Stimulated activated CD8-positive, alpha-beta memory T cell treated with anti-CD3 and anti-CD28 coated beads, Interleukin-15, amount 100 ng/mL, for 1 hour (primary cell): ENCODE measurements at regions not wholly inside any gene's neighbourhood (a gene's known extent, or its start where the extent isn't known, plus 50 kb on each side); places are given as distances from the start of the nearest gene placed in this dataset.

Experiments used
- DNase-seq: peaks from one replicate; pipeline ENCODE4 v3.0.0-alpha.2; 2020; ENCODE audit warnings: low read depth

DNA sequence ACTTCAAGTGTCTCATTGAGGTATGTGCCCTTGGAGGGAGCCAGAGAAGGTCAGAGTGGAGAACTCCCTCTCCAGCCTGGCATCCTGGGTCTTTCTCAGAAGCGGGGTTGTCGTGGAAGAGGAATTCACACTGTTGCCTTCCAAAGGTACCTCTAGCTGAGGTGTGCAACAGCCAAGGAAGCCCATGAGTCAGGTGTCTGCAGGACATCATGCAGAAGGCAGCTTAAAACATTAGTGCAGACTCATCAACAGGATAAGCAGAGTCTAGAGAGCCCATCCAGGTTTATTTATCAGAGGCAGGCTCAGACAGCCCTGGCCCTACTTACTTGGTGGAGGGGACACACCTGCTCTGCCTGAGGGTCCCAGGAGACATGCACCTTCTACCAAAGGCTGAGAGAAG is 95.6 kb upstream of the TPM1 start:
- DNase-seq = no peak

DNA sequence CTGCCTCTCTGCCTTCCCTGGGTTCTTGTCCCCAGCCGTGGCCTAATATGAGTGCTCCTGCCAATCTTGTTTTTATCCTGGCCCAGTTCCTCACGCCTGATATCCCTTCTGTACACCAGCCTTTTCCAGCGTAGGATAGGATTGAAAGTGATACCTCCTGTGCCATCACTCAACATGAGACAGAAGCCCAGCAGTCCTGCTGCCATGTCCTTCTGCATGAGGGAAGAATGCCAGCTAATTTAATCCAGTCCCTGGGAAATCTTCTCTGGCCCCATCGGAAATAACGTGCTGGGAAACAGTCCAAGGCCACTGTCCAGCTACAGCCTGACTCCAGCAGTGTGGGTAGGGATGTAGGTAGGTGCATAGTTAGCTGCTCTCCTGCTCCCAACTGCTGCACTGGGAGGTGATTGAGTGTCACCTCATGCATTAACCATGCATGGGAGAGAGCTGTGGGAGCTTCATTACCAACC is 92.0 kb upstream of the TPM1 start:
- DNase-seq = no peak

DNA sequence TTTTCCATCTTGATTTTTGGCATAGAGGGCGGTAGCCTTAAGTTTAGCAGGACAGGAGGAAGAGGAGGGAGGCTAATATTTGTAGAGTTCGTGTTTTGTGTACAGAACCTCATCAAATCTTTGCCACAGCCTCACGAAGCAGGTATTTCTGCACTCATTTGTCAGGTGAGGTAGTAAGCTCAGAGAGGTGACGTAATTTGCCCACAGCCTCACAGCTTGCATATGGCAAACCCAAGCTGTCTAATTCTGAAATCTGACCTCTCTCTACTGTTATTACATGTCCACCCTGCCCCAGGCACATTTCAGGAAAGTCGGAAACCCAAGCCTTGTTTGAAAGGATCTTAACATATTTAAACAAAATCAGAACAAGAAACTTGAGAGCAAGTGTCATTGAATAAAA is 91.1 kb upstream of the TPM1 start:
- DNase-seq = no peak

DNA sequence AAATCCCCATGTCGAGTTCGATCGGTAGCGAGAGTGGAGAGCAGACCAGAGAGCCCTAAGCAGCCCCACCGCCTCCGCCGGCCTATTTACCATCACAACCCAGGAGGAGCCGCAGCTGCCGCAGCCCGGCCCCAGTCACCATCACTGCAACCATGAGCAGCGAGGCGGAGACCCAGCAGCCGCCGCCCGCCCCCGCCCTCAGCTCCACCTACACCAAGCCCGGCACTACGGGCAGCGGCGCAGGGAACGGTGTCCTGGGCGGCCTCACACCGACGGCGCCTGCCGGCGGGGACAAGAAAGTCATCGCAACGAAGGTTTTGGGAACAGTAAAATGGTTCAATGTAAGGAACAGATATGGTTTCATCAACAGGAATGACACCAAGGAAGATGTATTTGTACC is 89.5 kb upstream of the TPM1 start:
- DNase-seq = no peak

DNA sequence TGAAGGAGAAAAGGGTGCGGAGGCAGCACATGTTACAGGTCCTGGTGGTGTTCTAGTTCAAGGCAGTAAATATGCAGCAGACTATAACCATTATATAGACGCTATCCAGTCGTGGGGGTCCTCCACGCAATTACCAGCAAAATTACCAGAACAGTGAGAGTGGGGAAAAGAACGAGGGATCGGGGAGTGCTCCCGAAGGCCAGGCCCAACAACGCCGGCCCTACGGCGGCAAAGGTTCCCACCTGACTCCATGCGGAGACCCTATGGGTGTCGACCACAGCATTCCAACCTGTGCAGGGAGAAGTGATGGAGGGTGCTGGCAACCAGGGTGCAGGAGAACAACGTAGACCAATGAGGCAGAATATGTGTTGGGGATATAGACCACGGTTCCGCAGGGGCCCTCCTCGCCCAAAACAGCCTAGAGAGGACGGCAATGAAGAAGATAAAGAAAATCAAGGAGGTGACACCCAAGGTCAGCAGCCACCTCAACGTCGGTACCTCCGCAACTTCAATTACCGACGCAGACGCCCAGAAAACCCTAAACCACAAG is 89.0 kb upstream of the TPM1 start:
- DNase-seq = no peak

DNA sequence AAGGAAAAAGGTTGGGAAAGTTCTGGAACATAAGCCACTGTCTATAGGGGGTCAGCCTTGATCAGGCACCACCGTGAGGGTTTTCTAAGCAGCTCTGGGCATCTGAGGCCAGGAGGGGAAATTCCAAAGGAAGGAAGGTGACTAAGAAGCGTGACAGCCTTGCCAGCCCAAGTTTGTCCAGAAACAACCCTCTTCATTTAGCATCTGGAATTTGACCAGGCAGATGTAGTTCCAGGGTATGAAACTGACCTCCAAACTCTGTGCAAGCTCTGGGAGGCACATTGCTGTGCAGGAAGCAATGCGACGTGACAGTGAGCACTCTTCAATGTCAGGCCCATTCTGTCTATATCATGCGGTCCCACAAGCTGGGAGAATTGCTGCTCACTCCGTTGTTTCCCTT is 85.4 kb upstream of the TPM1 start:
- no peak for DNase-seq

DNA sequence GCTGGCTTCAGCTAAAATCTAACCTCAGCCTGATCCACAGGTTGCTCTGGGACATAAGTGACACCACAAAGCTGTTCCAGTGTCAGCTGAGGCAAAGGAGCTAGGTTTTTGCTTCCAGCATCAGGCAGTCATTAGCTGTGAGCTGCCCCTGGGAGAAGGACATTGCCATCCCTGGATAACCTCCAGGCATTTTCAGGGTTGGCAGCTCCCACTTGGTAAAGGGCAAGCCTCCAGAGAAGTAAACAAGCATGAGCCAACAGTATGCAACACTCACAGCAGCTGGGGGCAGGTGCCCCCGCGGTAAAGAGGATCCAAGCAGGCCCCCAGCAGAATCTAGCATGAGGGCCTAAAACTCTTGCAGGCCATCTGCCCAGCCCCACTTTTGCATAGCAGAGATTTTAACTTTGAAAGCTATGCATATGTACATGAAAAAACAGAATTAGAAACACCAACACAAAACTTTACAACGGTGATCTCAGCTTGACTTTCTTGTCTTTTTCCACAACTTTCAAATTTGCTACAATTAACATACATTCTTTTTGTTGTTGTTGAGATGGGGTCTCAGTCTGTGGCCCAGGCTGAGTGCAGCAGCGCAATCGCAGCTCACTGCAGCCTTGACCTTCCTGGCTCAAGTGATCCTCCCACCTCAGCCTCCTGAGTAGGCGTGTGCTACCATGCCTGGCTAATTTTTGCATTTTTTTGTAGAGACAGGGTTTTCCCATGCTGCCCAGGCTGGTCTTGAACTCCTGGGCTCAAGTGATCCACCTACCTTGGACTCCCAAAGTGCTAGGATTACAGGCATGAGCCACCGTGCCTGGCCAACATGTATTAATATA is 83.8 kb upstream of the TPM1 start:
- DNase-seq = no peak

DNA sequence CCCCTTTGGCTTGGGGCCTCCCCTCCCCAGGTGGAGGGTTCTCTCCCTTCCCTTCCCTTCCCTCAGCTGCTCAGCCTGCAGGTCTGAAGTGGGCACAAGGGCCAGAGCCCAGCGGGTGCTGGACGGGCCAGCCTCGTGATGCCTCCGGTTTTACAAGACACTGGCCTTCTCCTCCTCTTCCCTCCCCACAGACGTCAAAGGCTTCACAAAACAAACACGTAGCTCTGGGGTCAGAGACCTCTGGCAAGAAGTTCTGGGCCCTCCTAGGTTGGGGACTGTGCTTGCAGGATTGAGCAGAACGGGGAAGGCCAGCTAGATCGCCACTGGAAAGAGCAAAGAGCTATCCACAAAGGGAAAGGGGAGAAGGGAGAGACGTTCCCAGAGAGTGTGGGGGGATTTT is 81.4 kb upstream of the TPM1 start:
- DNase-seq = no peak

DNA sequence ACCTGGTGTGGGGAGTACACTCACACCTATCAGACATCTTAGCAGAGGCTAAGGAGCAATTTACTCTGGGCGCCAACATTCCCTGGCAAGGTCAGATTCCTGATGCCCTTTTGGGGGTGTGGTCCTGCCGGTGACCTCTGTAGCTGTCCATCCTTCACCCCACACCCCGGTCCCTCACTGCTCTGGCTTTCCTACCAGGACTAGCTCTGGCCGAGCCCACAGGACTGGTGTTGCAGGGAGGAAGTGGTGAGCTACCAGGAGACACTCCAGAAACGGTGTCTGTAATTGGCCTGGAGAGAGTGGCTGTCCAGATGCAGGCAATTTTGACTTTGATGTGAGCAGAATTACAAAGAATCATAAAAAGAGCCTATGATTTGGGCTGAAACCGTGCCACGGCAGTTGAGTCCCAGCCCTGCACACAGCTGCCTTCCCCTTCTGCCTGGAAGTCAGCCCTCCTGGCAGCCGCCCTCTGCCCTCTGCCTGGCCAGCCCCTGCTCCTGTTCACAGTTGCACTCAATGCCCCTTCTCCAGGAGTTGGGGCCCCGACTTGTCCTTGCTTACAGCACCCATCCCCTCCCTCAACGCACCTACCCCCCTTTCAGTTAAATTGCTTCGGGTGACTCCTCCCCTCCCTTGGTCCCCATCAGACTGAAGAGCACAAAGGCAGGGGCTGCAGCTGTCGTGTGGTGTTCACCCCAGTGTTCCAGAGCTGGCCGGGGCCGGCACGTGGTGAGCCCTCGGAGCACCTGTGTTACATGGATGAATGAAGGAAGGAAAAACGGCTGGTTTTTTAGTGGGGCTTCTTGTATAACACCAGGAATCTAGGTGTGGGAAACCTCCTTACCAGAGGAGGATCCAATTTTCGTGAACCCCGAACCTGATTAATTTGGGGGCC is 80.2 kb upstream of the TPM1 start:
- no peak for DNase-seq

DNA sequence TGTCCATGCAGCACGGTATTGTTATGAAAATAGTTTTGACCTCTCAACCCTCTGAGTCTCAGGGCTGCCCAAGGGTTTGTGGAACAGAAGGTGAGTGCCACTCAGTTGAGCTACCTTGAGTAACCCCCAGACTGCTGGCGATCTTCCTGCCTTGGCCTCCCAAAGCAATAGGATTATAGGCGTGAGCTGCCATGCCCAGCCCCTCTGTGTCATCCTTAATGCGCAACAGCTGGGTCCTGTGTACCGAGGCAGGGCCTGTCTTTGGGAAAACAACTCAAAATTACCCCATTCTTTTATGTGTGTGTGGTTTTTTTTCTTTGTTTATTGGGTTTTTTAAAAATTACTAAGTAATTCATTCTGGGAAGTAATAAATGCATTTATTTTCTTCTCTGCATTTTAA is 78.3 kb upstream of the TPM1 start:
- no peak for DNase-seq

DNA sequence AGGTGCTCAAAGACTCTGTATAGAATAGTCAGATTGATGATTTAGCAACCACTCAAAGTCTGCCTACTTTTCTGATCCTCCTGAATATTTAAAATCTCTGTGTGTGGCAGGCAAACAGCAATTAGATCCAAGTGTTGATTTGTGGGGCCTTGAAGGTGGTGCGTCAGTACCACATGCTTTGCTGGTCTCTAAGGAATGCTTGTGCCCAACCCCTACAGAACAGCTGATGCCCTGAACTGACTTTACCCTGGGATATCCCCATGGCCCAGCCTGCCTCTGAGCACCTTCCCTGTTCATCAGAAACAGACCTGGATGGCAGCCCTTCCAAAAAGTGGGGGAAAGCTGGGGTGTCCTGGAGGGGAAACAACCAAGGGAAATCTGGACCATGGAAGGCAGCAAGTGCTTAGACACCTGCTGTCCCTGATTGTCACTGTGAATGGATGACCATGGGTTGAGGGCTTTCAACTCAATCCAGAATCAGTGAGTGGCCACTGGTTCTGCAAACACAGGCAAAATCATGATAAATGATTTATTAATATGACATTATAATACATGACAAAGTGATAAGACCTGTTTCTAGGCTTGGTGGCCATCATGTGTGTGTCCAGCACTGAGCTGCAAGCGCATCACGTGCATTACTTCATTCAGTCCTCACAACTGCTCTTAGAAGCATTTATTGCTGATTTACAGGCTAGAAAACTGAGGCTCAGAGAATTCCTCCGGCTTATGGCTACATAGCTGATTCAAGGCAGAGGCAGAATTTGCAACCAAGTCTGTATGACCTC is 76.1 kb upstream of the TPM1 start:
- no peak for DNase-seq

DNA sequence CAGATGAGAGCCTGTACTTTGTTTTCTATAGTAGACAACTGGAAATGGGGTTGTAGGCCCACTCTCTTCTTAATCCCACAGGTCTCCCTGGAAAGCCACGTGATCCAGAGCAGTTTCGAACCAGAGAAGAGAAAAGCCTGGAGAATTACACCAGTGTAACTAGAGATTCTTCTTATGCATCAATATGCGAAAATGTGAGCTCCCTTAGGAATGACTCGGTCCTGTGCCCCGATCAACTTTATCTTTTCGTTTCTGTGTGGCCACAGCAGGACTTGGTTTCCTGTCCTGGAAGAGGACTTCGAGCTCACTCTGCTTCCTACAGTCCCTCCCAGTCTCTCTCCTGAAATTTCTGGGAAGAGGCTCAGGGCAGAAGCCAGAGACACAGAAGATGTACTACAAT is 73.8 kb upstream of the TPM1 start:
- no peak for DNase-seq

DNA sequence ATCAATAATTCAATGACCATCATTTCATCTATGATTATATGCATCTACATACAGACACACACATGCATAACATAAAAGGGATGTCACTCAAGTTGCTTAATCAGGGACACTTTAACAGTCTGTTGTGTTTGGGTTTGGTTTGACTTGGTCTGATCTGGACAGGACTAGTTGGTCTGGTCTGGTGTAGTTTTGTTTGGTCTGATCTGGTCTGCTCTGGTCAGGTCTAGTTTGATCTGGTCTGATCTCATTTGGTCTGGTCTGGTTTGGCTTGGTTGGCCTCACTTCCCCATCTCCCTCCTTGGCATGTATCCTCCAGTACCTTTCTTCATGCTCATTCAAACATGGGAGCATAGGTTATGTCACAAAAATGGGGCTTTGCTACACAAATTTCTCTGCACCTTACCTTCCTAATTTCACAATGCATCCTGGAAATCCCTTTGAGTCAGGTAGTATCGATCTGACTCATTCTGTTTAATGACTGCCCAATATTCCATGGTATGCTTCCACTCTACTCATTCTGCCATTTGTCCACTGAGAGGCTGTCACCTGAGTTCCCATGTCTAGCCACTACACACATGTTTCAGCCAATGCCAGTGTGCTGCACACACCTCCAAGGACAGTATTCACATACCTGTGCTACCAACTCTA is 73.0 kb upstream of the TPM1 start:
- DNase-seq = no peak

DNA sequence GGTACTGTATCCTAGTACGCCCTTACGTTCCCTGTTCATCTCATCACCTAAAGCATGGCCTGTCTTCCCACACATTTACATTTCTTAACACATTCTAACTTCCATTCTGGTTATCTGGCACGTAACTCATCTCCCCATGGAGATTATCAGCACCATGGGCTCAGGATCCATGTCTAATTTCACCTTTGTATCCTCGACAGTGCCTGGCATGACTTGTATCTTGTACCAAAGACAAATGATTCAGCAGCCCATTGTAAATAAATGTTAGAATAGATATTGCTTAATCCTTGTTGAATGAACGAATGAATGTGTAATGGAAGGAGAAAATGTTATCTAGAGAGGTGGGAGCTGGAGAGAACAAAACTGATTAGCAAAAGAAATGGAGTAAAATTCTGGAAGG is 69.7 kb upstream of the TPM1 start:
- no peak for DNase-seq

DNA sequence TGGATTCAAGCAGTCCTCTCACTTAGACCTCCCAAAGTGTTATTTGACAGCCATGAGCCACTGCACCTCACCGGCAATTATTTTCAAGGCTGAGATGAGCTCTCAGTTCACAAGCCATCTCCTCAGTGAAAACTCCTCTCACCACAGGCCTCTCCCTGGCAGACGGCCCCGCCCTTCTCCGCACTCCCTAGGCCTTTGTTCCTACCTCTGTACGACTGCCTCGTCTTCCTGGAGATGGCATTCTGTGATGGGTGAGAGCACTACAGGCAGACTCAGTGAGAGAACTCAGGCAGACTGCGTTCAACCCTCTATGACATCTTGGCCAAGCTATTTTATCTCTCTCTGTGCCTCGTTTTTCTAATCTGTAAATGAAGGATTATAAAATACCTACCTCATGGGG is 67.0 kb upstream of the TPM1 start:
- DNase-seq = no peak

DNA sequence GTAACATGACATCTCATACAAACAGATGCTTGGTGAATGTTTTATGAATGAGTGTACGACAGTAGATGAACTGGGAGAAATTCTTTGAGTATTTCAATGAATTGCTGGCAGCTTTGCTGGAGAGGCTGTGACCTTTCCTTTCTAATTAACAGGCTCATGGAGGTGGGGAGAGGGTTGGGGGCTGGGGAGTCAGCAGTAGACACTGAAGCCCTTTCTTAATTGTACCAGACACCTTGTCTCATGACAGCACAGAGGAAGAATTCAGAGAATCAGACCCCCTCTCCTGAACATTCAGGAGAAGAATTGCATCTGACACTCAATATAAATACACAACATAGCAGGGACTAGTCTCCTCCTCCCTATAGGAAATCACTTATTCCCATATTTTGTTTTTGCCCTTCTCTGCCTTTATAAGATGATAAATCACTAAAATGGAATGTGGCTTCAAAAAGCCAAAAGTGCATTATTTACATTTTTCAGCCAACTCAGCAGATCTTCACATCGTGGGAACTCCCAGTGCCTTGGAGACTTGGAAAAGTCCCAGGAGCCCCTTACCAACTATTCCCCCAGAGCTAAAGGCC is 66.2 kb upstream of the TPM1 start:
- no peak for DNase-seq

DNA sequence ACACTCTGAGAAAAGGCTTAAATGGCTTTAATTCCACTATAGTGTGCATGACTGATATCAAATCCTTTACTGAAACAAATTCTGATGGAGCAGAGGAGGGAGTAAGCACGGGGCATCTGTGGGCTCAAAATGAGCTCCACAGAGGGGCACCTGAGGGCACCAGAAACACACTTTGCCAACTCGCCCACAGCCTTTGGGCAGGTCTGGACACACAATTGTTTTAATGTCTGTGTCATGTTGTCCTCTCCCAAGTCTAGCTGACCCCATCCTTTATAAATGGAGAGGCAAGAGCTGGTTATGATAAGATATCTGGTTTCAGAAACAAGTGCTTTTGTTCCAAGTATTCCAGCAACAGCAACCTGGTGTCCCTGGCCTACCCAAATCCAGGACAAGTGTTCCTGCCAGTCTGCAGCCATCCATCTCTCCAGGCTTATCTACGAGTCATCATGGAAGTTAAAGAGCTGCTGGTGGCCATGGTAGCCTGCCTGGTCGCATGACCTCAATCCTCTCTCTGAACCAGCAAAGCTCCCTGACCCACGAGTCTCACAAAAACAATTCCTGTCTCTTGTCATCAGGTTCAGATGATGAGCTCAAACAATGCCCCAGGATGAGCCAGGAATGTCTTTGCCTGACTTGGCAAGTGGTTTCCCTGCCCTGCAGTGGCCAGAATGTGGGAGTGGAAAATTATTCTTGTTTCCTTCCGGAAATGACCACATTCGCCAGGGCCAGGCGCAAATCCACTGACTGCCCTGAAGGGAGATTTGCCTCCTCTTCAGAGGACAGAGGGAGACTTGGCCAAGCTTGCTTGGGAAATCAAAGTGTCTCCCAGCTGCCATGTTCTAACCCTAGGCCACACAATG is 64.4 kb upstream of the TPM1 start:
- no peak for DNase-seq

DNA sequence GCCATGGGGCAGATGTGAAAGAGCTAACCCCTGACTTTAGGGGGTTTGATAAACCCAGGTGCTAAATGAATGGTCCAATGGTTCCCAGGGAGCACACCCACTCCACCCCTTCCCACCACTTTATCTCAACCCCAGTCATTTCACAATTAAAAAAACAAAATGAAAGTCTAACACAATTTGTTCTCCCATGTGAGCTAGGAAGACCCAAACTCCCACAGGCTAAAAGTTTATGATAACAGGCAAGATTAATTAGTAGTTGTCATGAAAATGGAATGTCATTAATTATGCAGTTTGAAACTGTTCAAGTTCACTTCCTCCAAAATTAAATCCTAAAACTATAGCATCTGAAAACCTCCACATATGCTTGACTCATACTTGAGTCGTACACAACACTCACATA is 63.3 kb upstream of the TPM1 start:
- no peak for DNase-seq

DNA sequence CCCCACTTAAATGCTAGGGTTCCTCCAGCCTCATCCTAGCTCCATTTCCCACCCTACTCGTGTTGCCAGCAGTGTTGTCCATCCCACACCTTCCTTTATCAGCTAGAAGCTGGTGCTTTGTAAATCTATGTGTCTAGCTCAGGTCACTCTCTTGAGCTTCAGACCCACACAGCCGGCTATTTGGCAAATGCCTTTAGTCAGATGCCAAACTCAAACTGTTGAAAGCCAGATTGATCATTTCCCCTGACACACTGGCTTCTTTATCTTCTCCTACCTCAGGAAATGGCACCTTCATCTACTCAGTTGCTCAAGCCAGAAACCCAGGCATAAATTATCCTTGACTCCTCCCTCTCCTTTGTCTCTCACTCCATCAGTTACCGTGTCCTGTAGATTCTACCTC is 61.5 kb upstream of the TPM1 start:
- DNase-seq = no peak

DNA sequence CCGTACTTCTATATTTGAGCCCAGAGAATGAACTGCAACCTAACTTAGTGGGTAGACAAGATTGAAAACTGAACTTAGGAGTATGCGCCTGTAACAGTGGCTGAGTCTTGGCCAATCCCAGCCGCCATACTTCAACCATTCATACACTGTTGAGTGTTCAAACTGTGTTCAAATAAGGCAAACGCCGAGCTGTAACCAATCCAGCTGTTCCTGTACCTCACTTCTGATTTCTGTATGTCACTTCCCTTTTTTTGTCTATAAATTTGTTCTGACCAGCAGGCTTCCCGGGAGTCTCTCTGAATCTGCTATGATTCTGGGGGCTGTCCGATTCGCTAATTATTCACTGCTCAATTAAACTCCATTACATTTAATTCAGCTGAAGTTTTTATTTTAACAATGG is 58.6 kb upstream of the TPM1 start:
- DNase-seq = no peak
